Muscle of back (tissue), 3 donors: ENCODE measurements at regions not wholly inside any gene's neighbourhood (a gene's known extent, or its start where the extent isn't known, plus 50 kb on each side); places are given as distances from the start of the nearest gene placed in this dataset.

ENCODE experiments used
- DNase-seq, 3 donors: peaks; one replicate each; pipeline versions ENCODE4 v3.0.0 to v3.0.0-alpha.2; 2013

DNA sequence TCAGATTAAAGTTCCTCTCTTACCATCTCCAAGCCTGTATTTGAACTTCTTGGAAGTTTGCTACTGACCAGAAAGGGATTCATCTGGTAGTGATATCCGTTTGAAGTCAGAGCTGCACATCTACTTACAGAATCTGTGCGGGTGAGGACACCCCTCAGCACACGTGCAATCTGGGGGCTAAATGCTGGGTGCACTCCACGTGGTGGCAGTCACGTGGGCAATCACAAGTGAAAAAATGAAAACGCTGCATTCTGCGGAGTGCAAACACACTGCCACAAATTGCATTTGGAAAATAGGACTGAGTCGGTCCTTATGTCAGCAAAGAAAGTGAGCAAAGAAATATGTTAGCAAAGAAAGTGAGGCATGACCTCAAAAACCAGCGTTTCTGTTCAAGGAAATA is 76.1 kb upstream of the GYPC start:
- no peak for DNase-seq

DNA sequence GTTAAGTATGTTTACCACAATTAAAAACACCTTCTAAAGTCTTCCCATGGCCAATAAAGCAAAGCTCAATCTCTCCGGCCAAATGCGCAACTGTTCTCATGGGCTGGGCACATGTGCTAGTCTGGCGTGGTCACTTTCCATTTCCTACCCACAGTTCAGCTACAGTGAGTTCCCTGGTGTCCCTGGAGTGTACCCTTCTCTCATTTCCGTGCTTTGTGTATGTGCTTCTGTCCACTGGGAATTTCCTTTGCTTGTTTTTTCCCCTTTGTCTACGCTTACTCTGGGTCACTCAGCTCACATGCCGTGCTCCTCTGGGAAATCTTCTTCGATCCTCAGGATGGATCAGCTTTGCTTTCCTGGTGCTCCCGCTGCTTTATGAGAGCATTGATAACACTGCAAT is 69.6 kb upstream of the GYPC start:
- no peak for DNase-seq

DNA sequence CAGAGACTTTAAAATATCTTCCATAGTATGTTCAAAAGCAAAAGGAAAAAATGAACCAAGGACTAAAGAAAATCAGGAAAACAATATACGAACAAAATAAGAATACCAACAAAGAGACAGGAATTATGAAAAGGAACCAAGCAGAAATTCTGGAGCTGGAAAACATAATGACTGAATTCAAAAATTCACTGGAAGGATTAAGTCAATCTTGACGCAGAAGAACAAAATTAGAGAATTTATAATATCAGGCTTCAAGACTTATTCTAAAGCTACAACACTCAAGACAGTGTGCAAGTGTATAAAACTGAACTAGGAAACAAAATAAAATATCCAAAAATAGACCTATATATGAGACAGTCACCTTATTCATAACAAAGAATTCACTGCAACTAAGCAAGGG is 56.9 kb upstream of the GYPC start:
- DNase-seq = no peak

DNA sequence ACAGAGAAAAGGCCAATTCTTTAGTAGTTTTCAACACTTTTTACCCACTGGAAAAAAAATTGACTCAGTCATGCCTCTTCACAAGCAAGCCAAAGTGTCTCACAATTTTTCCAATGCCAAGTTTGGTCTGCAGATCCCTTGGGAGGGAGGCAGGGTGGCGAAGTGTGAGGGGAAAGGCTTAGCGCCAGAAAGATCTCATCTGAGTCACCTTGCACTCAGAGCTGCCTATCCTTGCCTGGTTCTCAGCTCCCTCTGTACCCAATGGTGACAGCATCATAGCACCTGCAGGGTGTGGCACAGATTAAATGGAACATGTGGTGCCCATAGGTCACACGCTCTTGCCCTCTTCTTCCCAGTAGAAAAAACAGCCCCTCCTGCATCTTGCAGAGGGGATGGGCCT is 55.2 kb upstream of the GYPC start:
- no peak for DNase-seq

DNA sequence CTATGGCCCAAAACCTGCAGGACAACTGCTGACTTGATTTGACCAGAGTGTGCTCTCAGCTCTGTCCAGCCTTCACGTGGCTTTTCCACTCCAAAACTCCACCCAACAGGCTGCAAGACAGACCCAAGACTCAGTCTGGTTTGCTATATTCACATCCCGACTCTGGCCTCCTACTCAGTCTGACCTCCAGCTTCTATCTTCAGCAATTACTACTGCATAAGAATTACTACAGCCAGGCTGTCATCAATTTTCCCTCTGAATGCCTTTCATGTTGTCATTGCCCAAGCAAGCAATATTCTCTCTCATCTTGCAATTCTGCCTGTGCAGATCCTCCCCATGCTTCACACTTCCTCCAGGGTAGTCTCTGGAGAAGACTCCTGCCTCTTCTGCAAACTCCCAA is 53.6 kb upstream of the GYPC start:
- no peak for DNase-seq
